Fibroblast of peridontal ligament (primary cell): ENCODE measurements at regions not wholly inside any gene's neighbourhood (a gene's known extent, or its start where the extent isn't known, plus 50 kb on each side); places are given as distances from the start of the nearest gene placed in this dataset.

Experiments used
- DNase-seq: peaks from one replicate; pipeline ENCODE4 v3.0.0-alpha.2; 2010; ENCODE audit errors: extremely low read depth

GRCh38 chr4:166274136-166274761 is 401.2 kb downstream of the TLL1 start:
- no peak for DNase-seq

- no peak for DNase-seq
These were observed 401.7 kb downstream of the TLL1 start for GRCh38 chr4:166274775-166275174.

GRCh38 chr4:166277401-166277800 is 404.4 kb downstream of the TLL1 start:
- DNase-seq = peak; percentile 31

- DNase-seq = no peak
These were observed 404.8 kb downstream of the TLL1 start for GRCh38 chr4:166277853-166278252.

GRCh38 chr4:166279261-166279660 is 406.2 kb downstream of the TLL1 start:
- DNase-seq = no peak

- DNase-seq = no peak
These were observed 407.6 kb downstream of the TLL1 start for GRCh38 chr4:166280642-166281041.

- no peak for DNase-seq
These were observed 409.2 kb downstream of the TLL1 start for GRCh38 chr4:166282081-166282770.

GRCh38 chr4:166284221-166284620 is 411.2 kb downstream of the TLL1 start:
- no peak for DNase-seq

GRCh38 chr4:166290426-166290825 is 417.4 kb downstream of the TLL1 start:
- DNase-seq = no peak

GRCh38 chr4:166293556-166293955 is 420.5 kb downstream of the TLL1 start:
- DNase-seq = peak; percentile 52

- DNase-seq = no peak
These were observed 428.2 kb downstream of the TLL1 start for GRCh38 chr4:166301266-166301665.

- DNase-seq = no peak
These were observed 435.6 kb downstream of the TLL1 start for GRCh38 chr4:166308647-166309046.

- no peak for DNase-seq
These were observed 436.2 kb downstream of the TLL1 start for GRCh38 chr4:166309286-166309685.

- DNase-seq = peak; percentile 31
These were observed 438.1 kb downstream of the TLL1 start for GRCh38 chr4:166311169-166311568.

GRCh38 chr4:166312166-166312565 is 439.1 kb downstream of the TLL1 start:
- DNase-seq = peak; percentile 13

GRCh38 chr4:166314902-166315301 is 441.9 kb downstream of the TLL1 start:
- DNase-seq = no peak

- no peak for DNase-seq
These were observed 442.9 kb downstream of the TLL1 start for GRCh38 chr4:166315721-166316467.

GRCh38 chr4:166318810-166319525 is 445.9 kb downstream of the TLL1 start:
- DNase-seq = peak; percentile 79

- no peak for DNase-seq
These were observed 450.2 kb downstream of the TLL1 start for GRCh38 chr4:166323250-166323649.

- peak; percentile 27 for DNase-seq
These were observed 451.3 kb downstream of the TLL1 start for GRCh38 chr4:166324321-166324720.

- DNase-seq = no peak
These were observed 462.4 kb downstream of the TLL1 start for GRCh38 chr4:166335256-166335938.

- no peak for DNase-seq
These were observed 469.0 kb downstream of the TLL1 start for GRCh38 chr4:166341992-166342391.
